ENCODE measurements at regions not wholly inside any gene's neighbourhood (a gene's known extent, or its start where the extent isn't known, plus 50 kb on each side); places are given as distances from the start of the nearest gene placed in this dataset.

DNA sequence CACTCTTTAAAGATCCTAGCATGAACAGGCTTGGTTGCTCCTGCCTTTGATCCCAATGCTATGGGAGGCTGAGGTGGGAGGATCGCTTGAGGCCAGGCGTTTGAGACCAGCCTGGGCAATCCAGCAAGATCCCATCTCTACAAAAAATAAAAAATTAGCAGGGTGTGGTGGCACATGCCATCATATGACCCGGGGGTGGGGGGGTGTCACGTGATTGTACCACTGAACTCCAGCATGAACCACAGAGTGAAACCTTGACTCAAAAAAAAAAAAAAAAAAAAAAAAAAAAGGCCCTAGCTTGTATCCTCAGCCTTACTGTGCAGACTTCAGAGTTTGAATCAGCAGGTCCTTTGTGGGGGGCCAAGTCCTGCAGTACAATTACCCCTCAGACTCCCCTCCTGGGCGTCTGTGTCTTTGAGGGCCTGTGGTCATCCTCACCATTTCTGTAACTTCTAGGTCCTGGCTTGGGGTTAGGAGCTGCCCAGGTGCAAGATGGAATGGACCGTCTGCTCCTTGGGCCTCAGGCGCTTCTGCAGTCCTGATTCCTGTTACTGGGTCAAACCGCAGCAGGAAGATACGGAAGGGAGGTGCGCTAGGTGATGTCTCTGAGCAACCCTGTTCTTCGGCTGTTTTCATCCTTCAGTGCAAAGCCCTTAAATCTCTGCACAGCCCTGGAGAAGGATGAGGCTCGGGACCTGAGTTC, 208.1 kb downstream of the CTTN start:
- TF ChIP-seq, protein P1, sequence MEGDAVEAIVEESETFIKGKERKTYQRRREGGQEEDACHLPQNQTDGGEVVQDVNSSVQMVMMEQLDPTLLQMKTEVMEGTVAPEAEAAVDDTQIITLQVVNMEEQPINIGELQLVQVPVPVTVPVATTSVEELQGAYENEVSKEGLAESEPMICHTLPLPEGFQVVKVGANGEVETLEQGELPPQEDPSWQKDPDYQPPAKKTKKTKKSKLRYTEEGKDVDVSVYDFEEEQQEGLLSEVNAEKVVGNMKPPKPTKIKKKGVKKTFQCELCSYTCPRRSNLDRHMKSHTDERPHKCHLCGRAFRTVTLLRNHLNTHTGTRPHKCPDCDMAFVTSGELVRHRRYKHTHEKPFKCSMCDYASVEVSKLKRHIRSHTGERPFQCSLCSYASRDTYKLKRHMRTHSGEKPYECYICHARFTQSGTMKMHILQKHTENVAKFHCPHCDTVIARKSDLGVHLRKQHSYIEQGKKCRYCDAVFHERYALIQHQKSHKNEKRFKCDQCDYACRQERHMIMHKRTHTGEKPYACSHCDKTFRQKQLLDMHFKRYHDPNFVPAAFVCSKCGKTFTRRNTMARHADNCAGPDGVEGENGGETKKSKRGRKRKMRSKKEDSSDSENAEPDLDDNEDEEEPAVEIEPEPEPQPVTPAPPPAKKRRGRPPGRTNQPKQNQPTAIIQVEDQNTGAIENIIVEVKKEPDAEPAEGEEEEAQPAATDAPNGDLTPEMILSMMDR (IDR thresholded peaks at IDR 0.05) = no peak
- TF ChIP-seq POLR2A (IDR thresholded peaks at IDR 0.05) = no peak
